ENCODE measurements at regions not wholly inside any gene's neighbourhood (a gene's known extent, or its start where the extent isn't known, plus 50 kb on each side); places are given as distances from the start of the nearest gene placed in this dataset.

- TF ChIP-seq POLR2A (IDR thresholded peaks at IDR 0.05) (no peak), CTCF (IDR thresholded peaks at IDR 0.05) (peak; percentile 36 to 47 (median 40))
Observed at GRCh38 chr12:94725375-94726168, 75.2 kb upstream of the TMCC3 start.
